Peyer's patch (tissue), 4 donors: ENCODE measurements at regions not wholly inside any gene's neighbourhood (a gene's known extent, or its start where the extent isn't known, plus 50 kb on each side); places are given as distances from the start of the nearest gene placed in this dataset.

Source experiments
- CTCF ChIP-seq, 6 experiments: fragments of 450-650 bp in 4 of 6; fragments of 200-600 bp in 2 of 6; sonication (generic) in 1 of 6; IDR thresholded peaks; one replicate each; pipeline ENCODE4 v1.5.1; 2017 to 2019; ENCODE audit warnings: antibody characterized with exemption in 6 of 6, mild to moderate bottlenecking in 3 of 6, moderate library complexity in 1 of 6
- POLR2A ChIP-seq, 2 donors: fragments of 450-650 bp; IDR thresholded peaks; one replicate each; pipeline ENCODE4 v1.5.1; 2017; ENCODE audit warnings: antibody characterized with exemption in 2 of 2, mild to moderate bottlenecking in 2 of 2, moderate library complexity in 2 of 2

GRCh38 chr9:89901920-89902319, 297.1 kb downstream of the GADD45G start:
- TF ChIP-seq CTCF (IDR thresholded peaks at IDR 0.05) (no peak), POLR2A (IDR thresholded peaks at IDR 0.05) (no peak)
